ENCODE measurements at regions not wholly inside any gene's neighbourhood (a gene's known extent, or its start where the extent isn't known, plus 50 kb on each side); places are given as distances from the start of the nearest gene placed in this dataset.

DNA sequence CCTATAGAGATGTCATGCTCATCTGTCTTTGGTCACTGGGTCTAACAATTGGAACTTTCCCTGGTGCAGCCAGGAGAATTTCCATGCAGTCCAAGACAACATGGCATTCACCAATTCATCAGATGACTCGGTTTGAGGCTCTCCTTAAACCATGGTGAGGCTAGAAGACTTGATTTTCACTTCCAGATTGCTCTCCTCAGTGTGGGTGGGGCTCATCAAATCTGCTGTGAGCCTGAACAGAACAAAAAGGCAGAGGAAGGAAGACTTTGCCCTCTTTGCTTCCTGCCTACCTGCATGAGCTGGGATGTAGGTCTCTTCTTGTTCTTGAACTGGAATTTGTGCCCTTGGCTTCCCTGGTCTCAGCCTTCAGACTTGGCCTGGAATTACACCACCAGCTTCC is 203.4 kb upstream of the TRIB2 start:
- Histone ChIP-seq H3K36me3 (no peaks in the 10 kb centered on the region), H3K9me3 (no peaks in the 10 kb centered on the region), H3K27me3 (replicated peaks; ENCODE audit: insufficient read depth) (no peaks in the 10 kb centered on the region), H3K4me3 (no peak overlapping the region), H3K27ac (no peak overlapping the region), H3K4me1 (replicated peaks) (no peaks in the 10 kb centered on the region)
- intact Hi-C loops (cut with DNase I), result no loop called here
- DNase-seq (ENCODE audit: low spot score), result no peak
- WGBS, result 88% methylated on average over 1 of the region's 1 CpG
- no peak for TF ChIP-seq POLR2A (IDR thresholded peaks at IDR 0.05)
- TF ChIP-seq, protein P1, sequence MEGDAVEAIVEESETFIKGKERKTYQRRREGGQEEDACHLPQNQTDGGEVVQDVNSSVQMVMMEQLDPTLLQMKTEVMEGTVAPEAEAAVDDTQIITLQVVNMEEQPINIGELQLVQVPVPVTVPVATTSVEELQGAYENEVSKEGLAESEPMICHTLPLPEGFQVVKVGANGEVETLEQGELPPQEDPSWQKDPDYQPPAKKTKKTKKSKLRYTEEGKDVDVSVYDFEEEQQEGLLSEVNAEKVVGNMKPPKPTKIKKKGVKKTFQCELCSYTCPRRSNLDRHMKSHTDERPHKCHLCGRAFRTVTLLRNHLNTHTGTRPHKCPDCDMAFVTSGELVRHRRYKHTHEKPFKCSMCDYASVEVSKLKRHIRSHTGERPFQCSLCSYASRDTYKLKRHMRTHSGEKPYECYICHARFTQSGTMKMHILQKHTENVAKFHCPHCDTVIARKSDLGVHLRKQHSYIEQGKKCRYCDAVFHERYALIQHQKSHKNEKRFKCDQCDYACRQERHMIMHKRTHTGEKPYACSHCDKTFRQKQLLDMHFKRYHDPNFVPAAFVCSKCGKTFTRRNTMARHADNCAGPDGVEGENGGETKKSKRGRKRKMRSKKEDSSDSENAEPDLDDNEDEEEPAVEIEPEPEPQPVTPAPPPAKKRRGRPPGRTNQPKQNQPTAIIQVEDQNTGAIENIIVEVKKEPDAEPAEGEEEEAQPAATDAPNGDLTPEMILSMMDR (IDR thresholded peaks at IDR 0.05), result no peak
- no peak for TF ChIP-seq POLR2AphosphoS5 (IDR thresholded peaks at IDR 0.05)

DNA sequence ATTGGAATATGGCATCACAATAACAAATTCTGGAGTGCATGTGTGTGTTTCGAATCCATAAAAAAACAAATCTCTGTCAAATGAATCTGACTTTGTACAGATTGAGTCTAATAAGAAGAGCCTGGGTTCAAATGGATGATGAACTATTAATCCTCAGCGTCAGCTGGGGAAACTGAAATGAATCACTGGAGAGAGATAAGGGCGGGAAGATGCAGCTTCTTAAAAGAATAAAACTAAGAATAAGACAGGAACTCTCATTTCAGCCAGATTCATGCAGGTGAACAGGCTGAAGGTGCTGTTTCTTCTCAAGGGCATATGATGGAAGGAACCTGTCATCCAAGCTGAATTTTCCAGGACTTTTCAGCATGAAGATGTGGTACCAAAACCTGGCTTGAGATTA is 202.6 kb upstream of the TRIB2 start:
- H3K4me3 ChIP-seq, result no peak overlapping the region
- no peaks in the 10 kb centered on the region for H3K4me1 ChIP-seq (replicated peaks)
- H3K36me3 ChIP-seq, result no peaks in the 10 kb centered on the region
- H3K27ac ChIP-seq, result no peak overlapping the region
- 86% methylated on average over 3 of the region's 3 CpGs for WGBS
- H3K27me3 ChIP-seq (replicated peaks; ENCODE audit: insufficient read depth), result no peaks in the 10 kb centered on the region
- intact Hi-C loops (cut with DNase I), result no loop called here
- TF ChIP-seq POLR2A (IDR thresholded peaks at IDR 0.05), result no peak
- TF ChIP-seq, protein P1 (IDR thresholded peaks at IDR 0.05), result no peak
- TF ChIP-seq POLR2AphosphoS5 (IDR thresholded peaks at IDR 0.05), result no peak
- DNase-seq (ENCODE audit: low spot score), result no peak
- H3K9me3 ChIP-seq, result no peaks in the 10 kb centered on the region

DNA sequence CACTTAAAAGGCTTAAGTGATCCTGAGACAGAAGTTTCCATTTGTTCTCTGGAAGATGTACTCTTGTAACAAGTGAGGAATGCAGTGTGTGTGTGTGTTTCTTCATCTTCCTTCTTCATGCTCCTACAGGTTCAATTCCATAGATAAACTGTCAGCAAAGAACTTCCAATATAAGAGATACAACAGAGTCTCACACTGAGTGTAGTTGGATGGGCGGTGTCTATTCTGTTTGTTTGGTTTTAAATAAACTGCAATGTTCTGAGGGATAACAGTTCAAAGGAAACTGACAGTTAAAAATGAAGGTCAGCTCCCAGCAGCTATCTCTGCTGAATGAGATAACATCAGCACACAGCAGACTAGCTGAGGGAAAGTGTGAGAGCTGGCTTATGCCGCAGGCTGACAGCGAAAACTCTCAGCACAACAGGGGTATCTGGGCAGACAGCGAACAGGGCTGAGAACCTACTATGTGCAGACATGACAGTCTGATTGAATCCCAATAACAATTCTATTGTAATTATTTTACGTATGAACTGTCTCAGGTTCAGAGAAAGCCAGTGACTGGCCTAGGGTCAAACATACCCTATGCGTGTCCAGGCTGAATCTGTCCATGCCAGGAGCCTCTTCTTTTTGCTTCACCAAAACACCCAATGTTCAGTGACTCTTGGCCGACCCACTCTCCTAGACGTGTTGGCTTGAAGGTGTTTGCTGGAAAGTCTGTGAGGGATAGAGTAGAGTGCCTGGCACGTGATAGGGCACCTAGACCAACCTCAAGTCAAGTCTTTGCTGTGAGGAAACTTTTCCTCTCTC is 201.9 kb upstream of the TRIB2 start:
- intact Hi-C loops (cut with DNase I), result no loop called here
- no peak for DNase-seq (ENCODE audit: low spot score)
- WGBS, result 55% methylated on average over 9 of the region's 9 CpGs
- H3K4me3 ChIP-seq, result no peak overlapping the region
- H3K4me1 ChIP-seq (replicated peaks), result no peaks in the 10 kb centered on the region
- no peaks in the 10 kb centered on the region for H3K9me3 ChIP-seq
- H3K27me3 ChIP-seq (replicated peaks; ENCODE audit: insufficient read depth), result no peaks in the 10 kb centered on the region
- no peaks in the 10 kb centered on the region for H3K36me3 ChIP-seq
- TF ChIP-seq, protein P1 (IDR thresholded peaks at IDR 0.05), result no peak
- TF ChIP-seq POLR2AphosphoS5 (IDR thresholded peaks at IDR 0.05) (no peak), POLR2A (IDR thresholded peaks at IDR 0.05) (no peak)
- no peak overlapping the region for H3K27ac ChIP-seq

DNA sequence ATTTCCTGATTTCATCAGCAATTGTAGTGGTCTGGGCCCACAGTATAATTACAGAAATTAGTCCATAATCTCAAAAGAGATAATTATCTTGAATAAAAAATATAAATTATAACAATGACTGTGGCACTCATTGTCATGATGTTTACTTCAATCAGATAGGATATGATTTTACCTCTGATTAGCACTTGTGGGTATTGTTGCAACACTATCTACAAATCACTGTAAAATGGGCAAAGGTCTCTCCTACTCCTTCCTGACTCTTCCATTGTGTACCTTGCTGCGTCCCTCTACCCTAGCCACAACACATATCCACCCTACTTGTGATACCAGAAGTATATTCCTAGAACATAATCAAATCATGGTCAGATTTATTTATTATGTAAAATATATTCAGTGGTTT is 200.9 kb upstream of the TRIB2 start:
- H3K27ac ChIP-seq, result no peak overlapping the region
- H3K4me3 ChIP-seq, result no peak overlapping the region
- H3K9me3 ChIP-seq, result no peaks in the 10 kb centered on the region
- no peaks in the 10 kb centered on the region for H3K36me3 ChIP-seq
- DNase-seq (ENCODE audit: low spot score), result no peak
- no peaks in the 10 kb centered on the region for H3K4me1 ChIP-seq (replicated peaks)
- no peaks in the 10 kb centered on the region for H3K27me3 ChIP-seq (replicated peaks; ENCODE audit: insufficient read depth)
- WGBS, result 96% methylated on average over 1 of the region's 1 CpG
- no peak for TF ChIP-seq POLR2AphosphoS5 (IDR thresholded peaks at IDR 0.05)
- no peak for TF ChIP-seq POLR2A (IDR thresholded peaks at IDR 0.05)
- TF ChIP-seq, protein P1 (IDR thresholded peaks at IDR 0.05), result no peak
- intact Hi-C loops (cut with DNase I), result no loop called here
